ENCODE measurements at regions not wholly inside any gene's neighbourhood (a gene's known extent, or its start where the extent isn't known, plus 50 kb on each side); places are given as distances from the start of the nearest gene placed in this dataset.

GRCh38 chr16:75947626-75948239 lies 221.4 kb upstream of the CPHXL start (continued):
- no peak for TF ChIP-seq PRDM10 (CRISPR knock-in tag; IDR thresholded peaks at IDR 0.05; ENCODE audit: low read depth)
- TF ChIP-seq ZNF414 (CRISPR knock-in tag; IDR thresholded peaks at IDR 0.05) = no peak
- no peak for TF ChIP-seq GABPA (IDR thresholded peaks at IDR 0.05; ENCODE audit: low read depth, low read length)
- TF ChIP-seq GABPA (CRISPR knock-in tag; IDR thresholded peaks at IDR 0.05; ENCODE audit: low read depth) = no peak

GRCh38 chr16:75948441-75948840 lies 222.2 kb upstream of the CPHXL start:
- H3K36me3 ChIP-seq (replicated peaks in 1 of 2; ENCODE audit: control insufficient read depth in 1 of 2, insufficient read depth in 2 of 2, low read length in 2 of 2) = no peaks in the 10 kb centered on the region
- H3K9ac ChIP-seq (ENCODE audit: insufficient read depth, low read depth, low read length) = no peak overlapping the region
- CTCF ChIA-PET (ENCODE audit: low intra/inter-chr PET ratio, low total read pairs) = no interaction called here
- H2AFZ ChIP-seq (ENCODE audit: low read length) = no peak overlapping the region
- H3K9me3 ChIP-seq (ENCODE audit: low read length) = no peaks in the 10 kb centered on the region
- FAIRE-seq = no peak
- no peak for DNase-seq (ENCODE audit: low spot score)
- ATAC-seq = no peak
- H4K20me1 ChIP-seq (ENCODE audit: insufficient read depth, low read length) = no peaks in the 10 kb centered on the region
- H3K4me3 ChIP-seq (replicated peaks in 1 of 3; ENCODE audit: insufficient read depth in 1 of 3, low read depth in 2 of 3, low read length in 3 of 3) = no peak overlapping the region
- in situ Hi-C loops (cut with HindIII; ENCODE audit: extremely low pct_ligation_motif_present, low pct_unique_long_range_greater_than_20kb) (no loop called here), intact Hi-C loops (cut with micrococcal nuclease; ENCODE audit: unreplicated experiment) (no loop called here)
- WGBS (ENCODE audit: low lambda C conversion rate) = 7% methylated on average over 2 of the region's 2 CpGs
- POLR2A ChIA-PET = no interaction called here
- no peaks in the 10 kb centered on the region for H3K79me2 ChIP-seq (ENCODE audit: insufficient read depth, low read length)
- H3K27ac ChIP-seq (ENCODE audit: extremely low read length, insufficient read depth, low read length) = no peak overlapping the region
- H3K4me2 ChIP-seq (ENCODE audit: low read depth, low read length) = no peak overlapping the region
- no peak for TF ChIP-seq ERF (CRISPR knock-in tag; IDR thresholded peaks at IDR 0.05)
- H3K4me1 ChIP-seq (ENCODE audit: insufficient read depth, low read length) = peaks cover 6% of the 10 kb centered on the region
- no TSS peak for BruUV-seq (replicated peaks)
- no peaks in the 10 kb centered on the region for H3K27me3 ChIP-seq (ENCODE audit: control insufficient read depth in 1 of 2, insufficient read depth in 2 of 2, low read length in 2 of 2)

Data from HepG2 (cell line).